ENCODE measurements at regions not wholly inside any gene's neighbourhood (a gene's known extent, or its start where the extent isn't known, plus 50 kb on each side); places are given as distances from the start of the nearest gene placed in this dataset.

GRCh38 chr1:106748606-106749005, 307.9 kb upstream of the PRMT6 start:
- no peak for TF ChIP-seq CTCF (IDR thresholded peaks at IDR 0.05)
- no peak for TF ChIP-seq POLR2AphosphoS5 (IDR thresholded peaks at IDR 0.05)
